ENCODE measurements at regions not wholly inside any gene's neighbourhood (a gene's known extent, or its start where the extent isn't known, plus 50 kb on each side); places are given as distances from the start of the nearest gene placed in this dataset.

- Histone ChIP-seq H3K4me1 (replicated peaks) (peaks cover 24% of the 10 kb centered on the region), H3K36me3 (no peaks in the 10 kb centered on the region), H3K27ac (no peak overlapping the region)
Measured at GRCh38 chr9:87266697-87267096, 231.0 kb upstream of the DAPK1 start.

DNA sequence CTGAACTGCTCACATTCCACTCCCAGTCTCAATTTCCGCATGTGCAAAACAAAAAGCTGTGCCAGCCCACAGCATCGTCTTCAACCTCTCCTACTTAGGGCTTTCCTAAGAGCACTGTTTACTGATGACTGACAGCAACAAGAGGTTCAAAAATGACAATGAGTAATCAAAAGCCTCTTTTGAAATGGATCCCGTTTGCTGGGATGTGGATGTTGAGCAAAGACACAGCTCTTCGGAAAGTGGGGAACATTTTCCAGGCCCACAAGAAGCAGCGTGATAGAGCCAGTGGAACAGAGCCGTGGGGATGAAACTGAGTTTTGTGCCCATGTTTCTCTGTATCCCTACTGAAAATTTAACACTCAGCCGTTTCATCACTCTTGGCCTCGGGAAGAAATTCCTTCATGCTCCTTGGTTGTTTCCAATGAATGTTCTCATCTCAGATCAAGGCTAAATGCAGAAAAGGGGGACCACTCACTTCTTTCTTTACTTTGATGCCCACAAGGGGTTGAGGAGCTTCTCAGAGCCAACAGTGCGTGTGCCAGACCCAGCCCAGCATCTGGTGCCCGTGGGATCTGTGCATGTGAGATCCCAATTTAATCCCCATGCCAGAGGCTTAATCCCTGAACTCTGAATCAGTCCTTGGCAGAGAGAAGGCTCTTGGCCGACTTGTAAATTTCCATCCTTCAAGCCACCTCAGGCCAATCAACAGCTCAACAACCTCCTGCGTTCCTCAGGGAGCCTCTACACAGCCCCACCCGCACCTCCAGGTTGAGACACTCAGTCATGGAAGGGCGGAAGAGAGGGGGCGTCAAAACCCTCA is 230.2 kb upstream of the DAPK1 start:
- H3K27ac ChIP-seq: no peak overlapping the region
- no peaks in the 10 kb centered on the region for H3K27me3 ChIP-seq (replicated peaks)
- H3K9me3 ChIP-seq (replicated peaks): no peaks in the 10 kb centered on the region
- no peaks in the 10 kb centered on the region for H3K36me3 ChIP-seq
- no peak for DNase-seq (ENCODE audit: low read depth in 1 of 2, low spot score in 2 of 2)
- H3K4me3 ChIP-seq: no peak overlapping the region
- peaks cover 31% of the 10 kb centered on the region for H3K4me1 ChIP-seq (replicated peaks)

More at GRCh38 chr9:87266697-87267096, 231.0 kb upstream of the DAPK1 start:
- DNase-seq (ENCODE audit: low read depth in 1 of 2, low spot score in 2 of 2): no peak
- Histone ChIP-seq H3K4me3 (no peak overlapping the region), H3K9me3 (replicated peaks) (0 out of 2 replicates have a peak, but pooled peaks cover 2% of the 10 kb centered on the region), H3K27me3 (replicated peaks) (no peaks in the 10 kb centered on the region)

DNA sequence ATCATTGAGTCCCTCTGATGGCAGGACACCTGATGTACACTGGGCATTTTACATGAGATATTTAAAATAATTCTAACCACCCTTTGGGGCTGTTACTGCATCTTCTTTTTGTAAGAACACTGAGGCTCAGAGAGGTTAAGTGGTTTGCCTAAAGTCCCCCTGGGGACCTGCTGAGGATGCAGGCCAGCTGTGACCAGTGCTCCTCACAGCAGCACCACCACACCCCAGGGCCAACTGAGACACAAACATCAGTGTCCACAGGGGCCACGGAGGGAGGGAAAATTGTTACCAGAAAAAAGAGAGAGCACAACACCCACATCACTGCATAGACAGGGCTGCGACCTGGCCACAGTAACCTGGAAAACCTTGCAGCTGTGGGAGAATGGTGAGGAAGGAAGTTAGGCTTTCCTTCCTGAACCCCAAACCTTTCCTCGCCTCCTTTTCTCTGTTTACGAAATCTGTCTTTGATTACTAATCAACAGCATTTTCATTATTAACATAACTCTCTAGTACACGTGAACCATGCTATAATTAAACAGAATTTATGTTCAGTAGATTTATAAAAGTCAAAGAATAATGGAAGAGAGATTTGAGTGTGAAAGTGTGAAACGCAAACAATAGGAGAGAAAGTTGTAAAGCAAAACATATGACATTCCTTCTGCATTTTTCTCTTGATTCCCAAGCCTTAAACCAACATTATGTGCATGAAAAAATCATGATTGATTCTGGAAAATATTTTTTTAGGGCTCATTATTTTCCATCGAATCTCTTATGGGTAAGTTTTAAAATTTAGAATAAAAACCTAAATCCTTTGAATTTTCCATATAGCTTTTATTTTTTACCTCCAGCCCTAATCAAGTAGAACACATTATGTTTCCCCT is 228.1 kb upstream of the DAPK1 start:
- no peaks in the 10 kb centered on the region for H3K36me3 ChIP-seq
- no peaks in the 10 kb centered on the region for H3K27me3 ChIP-seq (replicated peaks)
- H3K4me3 ChIP-seq: no peak overlapping the region
- DNase-seq (ENCODE audit: low read depth in 1 of 2, low spot score in 2 of 2): no peak
- peak overlapping the region; percentile 23; the same call in 1 of the 2 replicates for H3K27ac ChIP-seq
- no peaks in the 10 kb centered on the region for H3K9me3 ChIP-seq (replicated peaks)
- H3K4me1 ChIP-seq (replicated peaks): peaks cover 44% of the 10 kb centered on the region

- no peak overlapping the region for H3K4me3 ChIP-seq
- DNase-seq (ENCODE audit: low read depth in 1 of 2, low spot score in 2 of 2): peak; percentile 48 to 61
- H3K4me1 ChIP-seq (replicated peaks): peaks cover 52% of the 10 kb centered on the region
- peak overlapping the region; percentile 23; the same call in 1 of the 2 replicates for H3K27ac ChIP-seq
- H3K27me3 ChIP-seq (replicated peaks): no peaks in the 10 kb centered on the region
- H3K36me3 ChIP-seq: no peaks in the 10 kb centered on the region
- H3K9me3 ChIP-seq (replicated peaks): no peaks in the 10 kb centered on the region
Measured at GRCh38 chr9:87270221-87270847, 227.3 kb upstream of the DAPK1 start.

DNA sequence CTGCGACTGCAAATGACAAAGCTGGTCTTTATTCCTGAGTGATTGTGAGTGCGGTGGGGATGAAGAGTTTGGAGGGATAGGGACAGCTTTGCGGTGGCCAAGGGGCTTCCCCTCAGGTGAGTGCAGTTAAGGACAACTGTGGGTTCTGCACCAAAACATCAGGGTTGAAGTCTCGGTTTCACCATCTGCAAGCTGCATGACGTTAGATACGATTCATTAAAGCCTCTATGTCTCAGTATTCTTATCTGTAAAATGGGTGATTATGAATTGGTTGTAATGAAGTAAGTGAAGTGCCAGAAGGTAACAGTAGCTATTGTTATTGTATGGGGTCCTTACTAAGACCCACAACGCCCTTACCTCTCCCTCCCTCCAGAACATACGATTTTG is 226.8 kb upstream of the DAPK1 start:
- Histone ChIP-seq H3K27me3 (replicated peaks) (no peaks in the 10 kb centered on the region), H3K27ac (no peak overlapping the region), H3K9me3 (replicated peaks) (no peaks in the 10 kb centered on the region), H3K4me3 (no peak overlapping the region), H3K36me3 (no peaks in the 10 kb centered on the region), H3K4me1 (replicated peaks) (peaks cover 57% of the 10 kb centered on the region)
- no peak for DNase-seq (ENCODE audit: low read depth in 1 of 2, low spot score in 2 of 2)

GRCh38 chr9:87271696-87272477 is 225.8 kb upstream of the DAPK1 start:
- H3K27me3 ChIP-seq (replicated peaks): no peaks in the 10 kb centered on the region
- H3K27ac ChIP-seq: no peak overlapping the region
- no peaks in the 10 kb centered on the region for H3K36me3 ChIP-seq
- H3K9me3 ChIP-seq (replicated peaks): no peaks in the 10 kb centered on the region
- DNase-seq (ENCODE audit: low read depth in 1 of 2, low spot score in 2 of 2): peak in 1 of 2 experiments; percentile 9
- H3K4me3 ChIP-seq: no peak overlapping the region
- peaks cover 67% of the 10 kb centered on the region for H3K4me1 ChIP-seq (replicated peaks)

DNA sequence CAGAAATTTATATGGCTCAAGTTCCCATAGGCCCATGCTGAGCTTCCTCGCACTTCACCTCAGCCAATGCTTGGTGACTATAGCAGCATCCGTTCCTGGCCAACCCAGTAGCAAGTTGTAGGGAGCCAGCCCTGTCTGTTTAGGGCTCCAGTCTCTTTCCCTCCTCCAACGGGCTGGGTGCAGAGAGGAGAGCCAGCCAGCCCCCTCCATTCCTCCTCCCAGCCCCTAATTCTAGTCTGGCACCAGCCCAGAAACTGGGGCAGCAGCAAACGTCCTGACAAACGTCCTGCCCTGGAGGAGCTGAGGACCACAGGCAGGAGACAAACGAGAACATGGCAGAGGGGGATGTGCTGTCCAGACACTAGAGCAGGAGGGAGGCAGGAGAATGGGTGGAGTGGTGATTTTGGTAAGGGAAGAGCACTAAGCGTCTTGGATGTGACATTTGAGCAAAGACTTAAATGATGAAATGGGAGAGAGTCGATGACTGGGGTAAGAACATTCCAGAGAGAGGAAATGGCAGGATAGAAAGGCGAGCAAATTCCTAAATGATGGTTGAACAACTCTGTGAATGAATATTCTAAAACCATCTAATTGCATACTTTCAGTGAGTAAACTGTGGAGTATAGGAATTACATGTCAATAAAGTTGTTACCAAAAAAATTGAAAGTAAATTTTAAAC is 222.5 kb upstream of the DAPK1 start:
- no peak overlapping the region for H3K4me3 ChIP-seq
- DNase-seq (ENCODE audit: low read depth in 1 of 2, low spot score in 2 of 2): no peak
- no peaks in the 10 kb centered on the region for H3K36me3 ChIP-seq
- peaks cover 89% of the 10 kb centered on the region for H3K4me1 ChIP-seq (replicated peaks)
- H3K27ac ChIP-seq: no peak overlapping the region; the same call in 1 of the 2 replicates
- H3K9me3 ChIP-seq (replicated peaks): no peaks in the 10 kb centered on the region
- H3K27me3 ChIP-seq (replicated peaks): no peaks in the 10 kb centered on the region

GRCh38 chr9:87276327-87276841 is 221.3 kb upstream of the DAPK1 start:
- Histone ChIP-seq H3K27ac (peak overlapping the region; percentile 96), H3K4me1 (replicated peaks) (peaks cover 85% of the 10 kb centered on the region), H3K9me3 (replicated peaks) (no peaks in the 10 kb centered on the region), H3K36me3 (no peaks in the 10 kb centered on the region), H3K27me3 (replicated peaks) (no peaks in the 10 kb centered on the region), H3K4me3 (no peak overlapping the region)
- peak in 1 of 2 experiments; percentile 74 for DNase-seq (ENCODE audit: low read depth in 1 of 2, low spot score in 2 of 2)

DNA sequence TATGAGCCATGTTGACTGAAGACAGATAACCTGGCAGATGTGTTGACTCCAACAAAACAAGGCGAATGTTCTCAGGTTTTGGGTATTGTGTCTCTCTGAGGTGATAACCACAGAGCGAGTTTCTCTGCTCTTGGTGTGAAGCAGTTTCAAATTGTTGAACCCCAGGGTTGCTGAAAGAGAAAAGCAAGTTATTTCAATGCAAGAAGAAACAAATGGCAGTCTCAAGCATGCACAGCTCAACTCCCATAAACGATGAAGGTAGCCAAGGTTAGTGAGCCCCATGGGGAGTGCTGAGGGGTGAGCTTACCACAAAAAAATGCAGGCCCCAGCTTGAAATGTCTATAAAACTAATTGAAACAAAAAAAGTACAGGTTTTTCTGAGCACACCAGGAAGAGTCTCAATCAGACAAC is 220.8 kb upstream of the DAPK1 start:
- Histone ChIP-seq H3K9me3 (replicated peaks) (no peaks in the 10 kb centered on the region), H3K4me1 (replicated peaks) (peaks cover 80% of the 10 kb centered on the region), H3K27me3 (replicated peaks) (no peaks in the 10 kb centered on the region), H3K4me3 (no peak overlapping the region), H3K27ac (peak overlapping the region; percentile 96), H3K36me3 (no peaks in the 10 kb centered on the region)
- DNase-seq (ENCODE audit: low read depth in 1 of 2, low spot score in 2 of 2): no peak

GRCh38 chr9:87277346-87277745 is 220.3 kb upstream of the DAPK1 start:
- Histone ChIP-seq H3K27ac (peak overlapping the region; percentile 96), H3K36me3 (no peaks in the 10 kb centered on the region), H3K4me3 (no peak overlapping the region), H3K27me3 (replicated peaks) (no peaks in the 10 kb centered on the region), H3K4me1 (replicated peaks) (peaks cover 75% of the 10 kb centered on the region), H3K9me3 (replicated peaks) (no peaks in the 10 kb centered on the region)
- no peak for DNase-seq (ENCODE audit: low read depth in 1 of 2, low spot score in 2 of 2)

GRCh38 chr9:87278971-87279733 is 218.5 kb upstream of the DAPK1 start:
- H3K9me3 ChIP-seq (replicated peaks): no peaks in the 10 kb centered on the region
- H3K27me3 ChIP-seq (replicated peaks): no peaks in the 10 kb centered on the region
- peaks cover 72% of the 10 kb centered on the region for H3K4me1 ChIP-seq (replicated peaks)
- H3K27ac ChIP-seq: peak overlapping the region; percentile 84
- H3K4me3 ChIP-seq: no peak overlapping the region
- DNase-seq (ENCODE audit: low read depth in 1 of 2, low spot score in 2 of 2): no peak
- no peaks in the 10 kb centered on the region for H3K36me3 ChIP-seq

GRCh38 chr9:87280421-87280820 is 217.2 kb upstream of the DAPK1 start:
- Histone ChIP-seq H3K27ac (peak overlapping the region; percentile 84), H3K9me3 (replicated peaks) (no peaks in the 10 kb centered on the region), H3K36me3 (no peaks in the 10 kb centered on the region), H3K4me3 (no peak overlapping the region), H3K4me1 (replicated peaks) (peaks cover 64% of the 10 kb centered on the region), H3K27me3 (replicated peaks) (no peaks in the 10 kb centered on the region)
- DNase-seq (ENCODE audit: low read depth in 1 of 2, low spot score in 2 of 2): peak; percentile 82 to 97
